Fibroblast of skin of scalp (primary cell): ENCODE measurements at regions not wholly inside any gene's neighbourhood (a gene's known extent, or its start where the extent isn't known, plus 50 kb on each side); places are given as distances from the start of the nearest gene placed in this dataset.
"Not testable (repeated sequence)": the region's sequence is repeated elsewhere in the genome, so short reads cannot be mapped to it uniquely, and the experiment has no call there.

Source experiments
- DNase-seq: peaks from one replicate; pipeline ENCODE4 v3.0.0-alpha.2; 2013

GRCh38 chr2:11075221-11075620 lies 80.0 kb upstream of the SLC66A3 start:
- no peak for DNase-seq

- DNase-seq: no peak
These were observed 77.9 kb upstream of the SLC66A3 start for GRCh38 chr2:11077411-11077810.

- DNase-seq: no peak
These were observed 76.0 kb upstream of the SLC66A3 start for GRCh38 chr2:11079136-11079824.

GRCh38 chr2:11080253-11081115 lies 74.8 kb upstream of the SLC66A3 start:
- DNase-seq: no peak

GRCh38 chr2:11082880-11083279 lies 72.4 kb upstream of the SLC66A3 start:
- DNase-seq: no peak

GRCh38 chr2:11088821-11089220 lies 66.4 kb upstream of the SLC66A3 start:
- not testable (repeated sequence) for DNase-seq

- no peak for DNase-seq
These were observed 65.1 kb upstream of the SLC66A3 start for GRCh38 chr2:11090187-11090586.

- no peak for DNase-seq
These were observed 62.4 kb upstream of the SLC66A3 start for GRCh38 chr2:11092701-11093335.

- no peak for DNase-seq
These were observed 61.8 kb upstream of the SLC66A3 start for GRCh38 chr2:11093467-11093866.

GRCh38 chr2:11094021-11094810 lies 61.1 kb upstream of the SLC66A3 start:
- DNase-seq: no peak

GRCh38 chr2:11096591-11096990 lies 58.7 kb upstream of the SLC66A3 start:
- DNase-seq: no peak

GRCh38 chr2:11097038-11097720 lies 58.1 kb upstream of the SLC66A3 start:
- peak; percentile 47 for DNase-seq

GRCh38 chr2:11097854-11098387 lies 57.3 kb upstream of the SLC66A3 start:
- DNase-seq: no peak

GRCh38 chr2:11099122-11100065 lies 55.9 kb upstream of the SLC66A3 start:
- no peak for DNase-seq

GRCh38 chr2:11100130-11100529 lies 55.1 kb upstream of the SLC66A3 start:
- DNase-seq: no peak

- no peak for DNase-seq
These were observed 54.3 kb upstream of the SLC66A3 start for GRCh38 chr2:11100976-11101375.

GRCh38 chr2:11101430-11101829 lies 53.8 kb upstream of the SLC66A3 start:
- DNase-seq: no peak

- no peak for DNase-seq
These were observed 52.8 kb upstream of the SLC66A3 start for GRCh38 chr2:11102466-11102865.

- DNase-seq: no peak
These were observed 52.1 kb upstream of the SLC66A3 start for GRCh38 chr2:11102956-11103860.
